ENCODE measurements at regions not wholly inside any gene's neighbourhood (a gene's known extent, or its start where the extent isn't known, plus 50 kb on each side); places are given as distances from the start of the nearest gene placed in this dataset.

GRCh38 chr11:39036021-39036420 is 2423.4 kb downstream of the LRRC4C start:
- Histone ChIP-seq H3K27me3 (ENCODE audit: control insufficient read depth, insufficient read depth, low read length) (no peaks in the 10 kb centered on the region), H3K27ac (no peak overlapping the region), H3K36me3 (ENCODE audit: control insufficient read depth, insufficient read depth, low read length) (no peaks in the 10 kb centered on the region)

GRCh38 chr11:39021539-39021938 is 2423.5 kb upstream of the RAG2 start:
- no peaks in the 10 kb centered on the region for H3K36me3 ChIP-seq (ENCODE audit: control insufficient read depth, insufficient read depth, low read length)
- no peaks in the 10 kb centered on the region for H3K4me1 ChIP-seq
- H3K9ac ChIP-seq = no peak overlapping the region
- H3K27me3 ChIP-seq (ENCODE audit: control insufficient read depth, insufficient read depth, low read length) = no peaks in the 10 kb centered on the region
- no peak overlapping the region for H3K4me2 ChIP-seq (ENCODE audit: low read length)
- no peak overlapping the region for H3K4me3 ChIP-seq (ENCODE audit: low read depth, low read length)
- no peaks in the 10 kb centered on the region for H3K9me3 ChIP-seq (ENCODE audit: control insufficient read depth, low read length)
- no peaks in the 10 kb centered on the region for H3K79me2 ChIP-seq
- no peak overlapping the region for H2AFZ ChIP-seq
- H3K27ac ChIP-seq = no peak overlapping the region
- TF ChIP-seq CTCF (IDR thresholded peaks at IDR 0.05) = no peak

More at GRCh38 chr11:39036021-39036420, 2423.4 kb downstream of the LRRC4C start:
- no peak overlapping the region for H2AFZ ChIP-seq
- H3K4me1 ChIP-seq = no peaks in the 10 kb centered on the region
- no peak overlapping the region for H3K4me2 ChIP-seq (ENCODE audit: low read length)
- H3K9ac ChIP-seq = no peak overlapping the region
- TF ChIP-seq CTCF (IDR thresholded peaks at IDR 0.05) = no peak
- H3K79me2 ChIP-seq = no peaks in the 10 kb centered on the region
- H3K4me3 ChIP-seq (ENCODE audit: low read depth, low read length) = no peak overlapping the region
- no peaks in the 10 kb centered on the region for H3K9me3 ChIP-seq (ENCODE audit: control insufficient read depth, low read length)

GRCh38 chr11:39011797-39012196 is 2413.8 kb upstream of the RAG2 start:
- Histone ChIP-seq H3K79me2 (no peaks in the 10 kb centered on the region), H2AFZ (peak overlapping the region; percentile 22), H3K4me1 (no peaks in the 10 kb centered on the region), H3K27me3 (ENCODE audit: control insufficient read depth, insufficient read depth, low read length) (no peaks in the 10 kb centered on the region), H3K9me3 (ENCODE audit: control insufficient read depth, low read length) (no peaks in the 10 kb centered on the region), H3K4me3 (ENCODE audit: low read depth, low read length) (no peak overlapping the region), H3K4me2 (ENCODE audit: low read length) (no peak overlapping the region), H3K9ac (no peak overlapping the region), H3K27ac (no peak overlapping the region), H3K36me3 (ENCODE audit: control insufficient read depth, insufficient read depth, low read length) (no peaks in the 10 kb centered on the region)
- TF ChIP-seq CTCF (IDR thresholded peaks at IDR 0.05) = no peak

GRCh38 chr11:38990841-38991240 is 2392.8 kb upstream of the RAG2 start:
- no peak overlapping the region for H3K27ac ChIP-seq
- H3K36me3 ChIP-seq (ENCODE audit: control insufficient read depth, insufficient read depth, low read length) = no peaks in the 10 kb centered on the region
- no peaks in the 10 kb centered on the region for H3K79me2 ChIP-seq
- no peaks in the 10 kb centered on the region for H3K27me3 ChIP-seq (ENCODE audit: control insufficient read depth, insufficient read depth, low read length)
- H3K9ac ChIP-seq = no peak overlapping the region
- TF ChIP-seq CTCF (IDR thresholded peaks at IDR 0.05) = no peak
- no peak overlapping the region for H3K4me2 ChIP-seq (ENCODE audit: low read length)
- H3K9me3 ChIP-seq (ENCODE audit: control insufficient read depth, low read length) = no peaks in the 10 kb centered on the region
- H3K4me3 ChIP-seq (ENCODE audit: low read depth, low read length) = no peak overlapping the region
- H2AFZ ChIP-seq = no peak overlapping the region
- no peaks in the 10 kb centered on the region for H3K4me1 ChIP-seq

GRCh38 chr11:38990139-38990538 is 2392.1 kb upstream of the RAG2 start:
- Histone ChIP-seq H3K79me2 (no peaks in the 10 kb centered on the region), H3K27me3 (ENCODE audit: control insufficient read depth, insufficient read depth, low read length) (no peaks in the 10 kb centered on the region), H3K36me3 (ENCODE audit: control insufficient read depth, insufficient read depth, low read length) (no peaks in the 10 kb centered on the region), H3K4me3 (ENCODE audit: low read depth, low read length) (no peak overlapping the region), H3K4me2 (ENCODE audit: low read length) (no peak overlapping the region), H3K4me1 (no peaks in the 10 kb centered on the region), H3K9me3 (ENCODE audit: control insufficient read depth, low read length) (no peaks in the 10 kb centered on the region), H3K27ac (no peak overlapping the region), H2AFZ (no peak overlapping the region), H3K9ac (no peak overlapping the region)
- TF ChIP-seq CTCF (IDR thresholded peaks at IDR 0.05) = no peak
